Muscle of leg (tissue), 3 donors: ENCODE measurements at regions not wholly inside any gene's neighbourhood (a gene's known extent, or its start where the extent isn't known, plus 50 kb on each side); places are given as distances from the start of the nearest gene placed in this dataset.
A peak's percentile ranks its signal among the peaks of the same experiment; 100 is the strongest.

Experiments used
- DNase-seq: peaks from one replicate; pipeline ENCODE4 v3.0.0; 2013
- H3K27ac ChIP-seq: one replicate; pipeline ENCODE4 v1.5.1; 2013; ENCODE audit warnings: mild to moderate bottlenecking, low read length, control low read depth
- H3K27me3 ChIP-seq: one replicate; pipeline ENCODE4 v1.6.1; 2013; ENCODE audit warnings: low read length; ENCODE audit not compliant: control insufficient read depth, insufficient read depth
- H3K36me3 ChIP-seq: one replicate; pipeline ENCODE4 v1.6.1; 2013; ENCODE audit warnings: low read length; ENCODE audit not compliant: control insufficient read depth, insufficient read depth
- H3K4me1 ChIP-seq: one replicate; pipeline ENCODE4 v1.6.1; 2013; ENCODE audit warnings: low read length; ENCODE audit not compliant: control insufficient read depth, insufficient read depth
- H3K4me3 ChIP-seq: one replicate; pipeline ENCODE4 v1.5.1; 2013; ENCODE audit warnings: low read length, control low read depth
- H3K9me3 ChIP-seq: replicated peaks from 2 replicates; pipeline ENCODE4 v1.6.1; 2013; ENCODE audit warnings: low read depth, low read length; ENCODE audit not compliant: control insufficient read depth
- WGBS: methylation state at CpG from one replicate; pipeline ENCODE4 v1.1.5; 2013; ENCODE audit warnings: missing lambda C conversion rate; ENCODE audit not compliant: insufficient coverage; 5-methylcytosine and 5-hydroxymethylcytosine counted together

DNA sequence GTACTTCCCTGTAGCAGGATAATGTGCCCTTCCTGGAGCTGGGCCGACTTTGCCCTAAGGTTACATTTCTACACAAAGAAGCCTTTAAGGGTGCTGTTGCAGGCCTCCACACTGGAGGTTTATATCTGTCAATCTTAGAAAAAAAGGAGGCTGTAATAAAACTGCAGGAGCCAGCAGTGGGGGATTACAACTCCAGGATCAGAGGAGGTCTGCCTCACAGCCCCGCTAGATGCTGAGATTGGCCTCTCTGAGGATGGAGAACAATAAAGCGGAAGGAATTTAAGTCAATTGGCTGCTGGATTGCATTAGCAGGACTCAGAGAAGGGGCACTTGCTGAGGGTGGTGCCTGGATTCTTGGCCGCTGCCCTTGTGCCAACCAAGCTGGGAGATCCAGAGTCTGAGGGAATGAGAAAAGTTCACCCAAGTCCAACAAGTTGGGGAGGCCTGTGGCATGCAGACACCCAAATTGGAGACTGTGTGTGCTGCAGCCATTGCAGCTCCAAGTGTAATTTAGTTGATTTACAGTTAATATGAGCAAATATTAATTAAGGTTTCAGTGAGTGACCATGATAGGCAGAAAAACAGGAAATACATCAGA lies 99.0 kb upstream of the SSBP2 start:
- H3K4me1 ChIP-seq = peaks cover 36% of the 10 kb centered on the region
- no peak overlapping the region for H3K4me3 ChIP-seq
- no peaks in the 10 kb centered on the region for H3K27me3 ChIP-seq
- H3K9me3 ChIP-seq = no peaks in the 10 kb centered on the region
- no peak for DNase-seq
- no peaks in the 10 kb centered on the region for H3K36me3 ChIP-seq
- peak overlapping the region; percentile 96 for H3K27ac ChIP-seq
- 66% methylated on average over 3 of the region's 4 CpGs for WGBS

DNA sequence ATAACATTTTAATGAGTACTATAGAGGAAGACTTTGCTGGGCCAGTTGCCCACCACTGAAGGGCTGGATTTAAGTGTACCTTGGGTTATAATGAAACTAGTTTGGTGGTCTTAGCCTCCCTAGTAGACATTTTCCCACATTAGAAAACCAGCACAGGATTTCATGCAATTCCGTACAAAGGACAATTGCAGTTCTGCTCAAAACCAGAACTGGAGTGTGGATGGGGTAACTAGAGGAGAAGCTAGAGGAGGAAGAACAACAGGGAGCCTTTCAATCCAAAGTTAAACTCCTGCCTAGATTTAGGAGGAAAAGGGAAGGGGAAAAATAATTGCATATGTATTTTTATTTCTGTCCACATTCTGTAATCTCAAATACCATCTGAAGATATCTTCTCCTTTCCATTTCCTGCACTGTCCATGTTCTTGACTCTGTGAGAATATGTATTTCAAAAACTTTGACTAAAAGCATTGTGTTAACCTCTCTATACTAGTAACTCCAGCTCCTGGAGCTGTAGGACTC lies 97.5 kb upstream of the SSBP2 start:
- no peak overlapping the region for H3K4me3 ChIP-seq
- no peaks in the 10 kb centered on the region for H3K36me3 ChIP-seq
- no peak overlapping the region for H3K27ac ChIP-seq
- no peaks in the 10 kb centered on the region for H3K27me3 ChIP-seq
- peak; percentile 83 for DNase-seq
- peaks cover 36% of the 10 kb centered on the region for H3K4me1 ChIP-seq
- no CpG with 5 or more reads among the region's 1 CpG for WGBS
- H3K9me3 ChIP-seq = no peaks in the 10 kb centered on the region

DNA sequence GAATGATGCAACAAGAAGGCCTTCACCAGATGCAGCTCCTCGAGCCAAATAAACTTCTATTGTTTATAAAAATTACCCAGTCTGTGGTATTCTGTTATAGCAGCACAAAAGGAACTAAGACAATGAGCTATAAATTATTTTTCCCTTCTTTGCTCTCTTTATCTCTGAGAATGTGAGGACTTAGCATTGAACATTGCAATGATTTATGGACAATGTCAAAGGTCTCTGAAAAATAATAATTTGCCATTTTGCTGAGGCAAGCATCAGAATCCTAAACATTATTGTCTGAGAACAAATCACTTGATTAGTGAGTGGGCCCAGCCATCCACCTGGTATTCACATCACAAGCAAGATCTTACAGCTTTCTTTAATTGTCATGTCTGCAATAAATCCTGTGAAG lies 95.4 kb upstream of the SSBP2 start:
- Histone ChIP-seq H3K27ac (no peak overlapping the region), H3K4me3 (no peak overlapping the region)
- DNase-seq = no peak

DNA sequence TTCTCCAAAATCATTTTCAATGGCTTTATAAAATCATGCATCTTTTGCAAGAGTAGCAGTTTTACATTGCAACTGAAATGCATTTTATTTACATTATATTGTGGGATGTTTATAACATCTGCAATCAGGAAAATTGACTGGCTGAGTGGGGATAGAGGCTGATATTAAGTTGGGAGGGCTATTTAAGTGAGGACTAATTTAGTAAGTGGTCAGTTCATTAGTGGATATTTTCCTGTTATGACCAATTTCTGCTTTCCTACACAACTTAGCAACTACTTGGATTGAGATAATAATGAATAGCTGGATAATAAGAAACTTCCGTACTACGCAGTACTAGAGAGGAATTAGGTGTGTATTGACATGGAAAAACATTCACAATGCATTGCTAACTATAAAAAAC lies 92.9 kb upstream of the SSBP2 start:
- H3K36me3 ChIP-seq = no peaks in the 10 kb centered on the region
- H3K27me3 ChIP-seq = no peaks in the 10 kb centered on the region
- no peak for DNase-seq
- H3K9me3 ChIP-seq = no peaks in the 10 kb centered on the region
- H3K4me1 ChIP-seq = peaks cover 5% of the 10 kb centered on the region
- no peak overlapping the region for H3K4me3 ChIP-seq
- H3K27ac ChIP-seq = no peak overlapping the region
- WGBS = no CpG with 5 or more reads among the region's 2 CpGs

More for the DNA sequence above, 95.4 kb upstream of the SSBP2 start:
- no peaks in the 10 kb centered on the region for H3K9me3 ChIP-seq
- peaks cover 26% of the 10 kb centered on the region for H3K4me1 ChIP-seq
- H3K27me3 ChIP-seq = no peaks in the 10 kb centered on the region
- no CpG with 5 or more reads among the region's 1 CpG for WGBS
- no peaks in the 10 kb centered on the region for H3K36me3 ChIP-seq

DNA sequence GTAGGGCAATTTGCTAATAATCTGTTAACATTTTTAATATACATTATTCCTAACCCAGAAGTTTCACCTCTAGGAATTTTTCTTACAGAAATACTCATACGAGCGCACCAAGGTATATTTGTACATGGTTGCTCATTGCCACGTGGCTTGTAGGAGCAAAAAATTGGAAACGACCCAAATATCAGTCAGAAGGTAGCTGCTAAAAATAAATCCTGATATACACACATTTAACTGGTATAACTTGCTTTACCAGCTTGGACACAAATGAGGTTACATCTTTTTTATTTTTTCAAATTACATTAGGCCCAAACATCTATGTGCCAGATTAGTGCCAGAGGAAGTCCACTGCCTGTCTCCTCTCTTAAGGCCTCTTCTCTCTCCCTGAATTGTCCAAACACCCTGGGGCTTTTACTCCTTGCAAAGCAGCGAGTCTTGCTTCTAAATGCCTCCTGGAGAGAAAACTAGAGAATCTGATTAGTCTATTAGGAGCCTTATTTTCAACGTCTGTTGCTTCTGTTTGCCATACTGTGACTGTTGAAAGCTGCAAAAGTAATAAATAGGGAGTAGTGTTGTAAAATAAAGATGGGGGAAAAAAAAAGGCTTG lies 92.0 kb upstream of the SSBP2 start:
- WGBS = 93% methylated on average over 3 of the region's 6 CpGs
- Histone ChIP-seq H3K27me3 (no peaks in the 10 kb centered on the region), H3K36me3 (no peaks in the 10 kb centered on the region), H3K9me3 (no peaks in the 10 kb centered on the region), H3K4me3 (no peak overlapping the region), H3K4me1 (peaks cover 2% of the 10 kb centered on the region), H3K27ac (no peak overlapping the region)
- DNase-seq = no peak

DNA sequence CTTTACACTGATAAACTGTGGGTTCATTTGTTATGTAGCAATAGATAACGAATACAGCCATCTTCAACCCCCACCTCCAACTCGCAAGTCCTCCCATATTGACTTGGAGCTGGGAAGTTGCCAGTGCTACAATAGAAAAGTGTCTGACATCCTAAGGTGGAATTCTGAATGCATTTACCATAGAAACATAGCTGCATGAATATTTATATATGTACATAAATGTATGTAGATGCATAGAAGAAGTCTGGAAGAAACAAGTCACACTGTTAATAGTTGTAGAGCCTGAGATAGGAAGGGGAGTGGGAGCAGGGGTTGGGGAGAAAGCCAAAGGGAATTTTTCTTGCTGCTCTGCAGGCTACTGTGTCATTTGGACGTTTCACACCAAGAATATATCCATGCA lies 88.1 kb upstream of the SSBP2 start:
- no peak for DNase-seq
- no peaks in the 10 kb centered on the region for H3K27me3 ChIP-seq
- H3K4me1 ChIP-seq = no peaks in the 10 kb centered on the region
- H3K9me3 ChIP-seq = no peaks in the 10 kb centered on the region
- H3K4me3 ChIP-seq = no peak overlapping the region
- H3K27ac ChIP-seq = no peak overlapping the region
- H3K36me3 ChIP-seq = no peaks in the 10 kb centered on the region
- WGBS = no CpG with 5 or more reads among the region's 3 CpGs

DNA sequence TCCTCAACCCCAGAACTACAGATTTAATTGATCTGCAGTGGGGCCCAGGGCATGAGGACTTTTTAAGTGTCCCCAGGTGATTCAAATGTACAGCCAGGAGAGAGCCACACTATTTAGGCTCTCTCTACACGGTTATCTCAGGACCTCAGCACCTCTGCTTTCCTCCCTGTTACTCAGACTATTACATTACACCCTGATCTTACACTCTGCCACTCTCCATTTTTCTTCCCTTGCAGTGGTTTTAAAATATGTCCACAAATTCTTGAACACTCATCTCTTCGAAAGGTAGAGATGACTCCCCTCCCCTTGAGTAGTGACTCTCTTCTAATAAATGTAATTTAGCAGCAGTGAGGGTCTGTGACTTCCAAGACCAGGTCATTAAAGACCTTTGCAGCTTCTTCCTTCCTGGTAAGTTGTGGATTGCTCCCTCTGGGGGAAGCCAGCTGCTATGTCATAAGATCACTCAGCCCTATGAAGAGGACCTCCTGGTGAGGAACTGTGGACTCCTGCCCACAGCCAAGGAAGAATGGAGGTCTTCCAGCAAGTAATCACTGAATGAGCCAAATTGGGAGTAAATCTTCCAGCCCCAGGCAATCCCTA lies 87.5 kb upstream of the SSBP2 start:
- H3K27ac ChIP-seq = no peak overlapping the region
- no peaks in the 10 kb centered on the region for H3K9me3 ChIP-seq
- no peaks in the 10 kb centered on the region for H3K4me1 ChIP-seq
- H3K36me3 ChIP-seq = no peaks in the 10 kb centered on the region
- peak; percentile 48 for DNase-seq
- no peaks in the 10 kb centered on the region for H3K27me3 ChIP-seq
- H3K4me3 ChIP-seq = no peak overlapping the region
- WGBS = 20% methylated on average over 1 of the region's 2 CpGs

DNA sequence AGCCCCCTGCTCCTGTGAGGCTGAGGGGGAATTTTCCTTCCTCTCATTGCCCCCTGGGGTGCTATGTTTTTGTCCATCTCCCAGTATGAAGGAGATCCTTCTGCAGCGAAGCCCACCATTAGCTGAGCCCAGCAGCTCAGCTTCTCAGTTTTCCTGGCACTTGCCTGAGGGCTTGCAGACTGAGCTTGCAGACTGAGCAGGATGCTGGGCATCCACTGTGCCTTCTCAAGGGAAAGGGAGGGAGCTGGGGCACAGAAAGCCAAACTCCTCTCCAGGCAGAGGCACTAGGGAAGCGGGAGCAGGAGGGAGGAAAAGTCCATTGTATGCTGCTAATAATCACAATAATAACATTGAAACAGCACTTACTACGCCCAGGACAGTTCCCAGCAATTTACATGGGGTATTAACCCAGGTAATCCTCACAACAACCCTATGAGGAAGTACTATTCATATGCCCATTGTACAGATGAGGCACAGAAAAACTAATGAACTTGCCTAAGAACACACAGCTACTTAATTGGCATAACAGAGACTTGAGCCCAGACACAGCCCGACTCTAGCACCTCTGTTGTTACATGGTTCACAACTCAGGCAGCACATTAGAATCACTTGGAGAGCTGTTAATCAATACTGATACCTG lies 86.9 kb upstream of the SSBP2 start:
- H3K9me3 ChIP-seq = no peaks in the 10 kb centered on the region
- 89% methylated on average over 1 of the region's 4 CpGs for WGBS
- H3K27me3 ChIP-seq = no peaks in the 10 kb centered on the region
- no peak overlapping the region for H3K4me3 ChIP-seq
- no peak for DNase-seq
- H3K36me3 ChIP-seq = no peaks in the 10 kb centered on the region
- no peaks in the 10 kb centered on the region for H3K4me1 ChIP-seq
- no peak overlapping the region for H3K27ac ChIP-seq

DNA sequence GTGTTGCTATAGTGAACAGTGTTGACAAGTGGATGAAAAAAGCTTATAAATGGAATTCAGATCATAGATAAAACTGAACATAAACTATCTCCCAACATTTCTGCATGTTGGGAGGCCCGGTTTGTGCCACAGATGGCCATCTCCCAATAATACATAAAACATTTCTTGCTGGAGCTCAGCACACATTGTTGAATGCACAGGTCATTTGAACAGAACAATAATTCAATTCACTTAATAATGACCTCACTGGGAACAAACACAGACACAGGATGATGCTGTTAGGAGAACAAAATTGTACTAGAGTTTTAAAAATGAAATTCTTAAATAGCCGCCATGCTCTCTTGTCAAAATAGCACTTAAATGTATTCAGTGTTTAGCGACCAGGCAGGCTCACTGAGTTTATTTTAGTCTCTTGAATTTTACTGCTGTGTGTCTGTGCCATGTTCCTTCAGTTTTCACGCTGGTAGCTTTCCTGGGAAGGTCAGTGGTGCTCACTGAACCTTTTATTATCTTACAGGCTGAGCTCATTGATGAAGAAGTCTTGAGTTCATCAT lies 85.0 kb upstream of the SSBP2 start:
- Histone ChIP-seq H3K4me1 (no peaks in the 10 kb centered on the region), H3K4me3 (no peak overlapping the region), H3K27me3 (no peaks in the 10 kb centered on the region), H3K36me3 (no peaks in the 10 kb centered on the region), H3K27ac (no peak overlapping the region), H3K9me3 (no peaks in the 10 kb centered on the region)
- 54% methylated on average over 2 of the region's 4 CpGs for WGBS
- no peak for DNase-seq

DNA sequence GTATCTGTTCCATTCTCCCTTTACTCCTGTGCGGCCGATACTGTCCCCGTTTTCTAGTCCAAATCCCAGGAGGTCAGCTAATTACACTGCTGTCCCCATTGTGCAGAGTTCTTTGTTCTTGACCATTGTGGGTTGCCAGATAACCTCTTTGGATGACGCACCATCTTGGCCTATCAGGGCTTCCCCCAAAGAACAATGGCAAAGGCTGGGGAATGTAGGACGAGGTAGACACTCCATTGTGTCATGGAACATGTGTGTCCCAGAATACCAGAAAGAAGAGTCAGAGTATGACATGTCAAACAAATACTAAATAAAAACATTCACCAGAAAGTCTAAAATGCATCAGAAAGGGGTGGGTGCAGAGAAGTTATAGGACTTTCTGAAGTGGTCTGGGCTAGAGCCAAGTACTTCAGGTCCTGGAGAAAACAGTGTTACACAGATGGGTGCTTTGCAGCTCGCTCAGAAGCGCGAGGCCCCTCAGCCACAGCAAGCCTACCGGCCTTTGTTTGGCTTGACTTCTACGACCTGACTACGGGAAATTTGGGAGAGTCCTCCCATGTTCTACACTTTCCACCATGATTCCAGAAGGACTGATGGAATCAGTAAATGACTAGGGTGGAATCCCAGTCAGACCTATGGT lies 83.2 kb upstream of the SSBP2 start:
- no peak overlapping the region for H3K27ac ChIP-seq
- H3K4me3 ChIP-seq = no peak overlapping the region
- no peaks in the 10 kb centered on the region for H3K27me3 ChIP-seq
- no peak for DNase-seq
- H3K36me3 ChIP-seq = no peaks in the 10 kb centered on the region
- no peaks in the 10 kb centered on the region for H3K4me1 ChIP-seq
- 93% methylated on average over 8 of the region's 11 CpGs for WGBS
- H3K9me3 ChIP-seq = no peaks in the 10 kb centered on the region
